Activated naive CD8-positive, alpha-beta T cell (primary cell): ENCODE measurements at regions not wholly inside any gene's neighbourhood (a gene's known extent, or its start where the extent isn't known, plus 50 kb on each side); places are given as distances from the start of the nearest gene placed in this dataset.

Experiments used
- H3K27ac Mint-ChIP-seq: one replicate; pipeline ENCODE4 v1.8.0; 2021; ENCODE audit warnings: mixed read lengths
- H3K27me3 Mint-ChIP-seq: one replicate; pipeline ENCODE4 v1.8.0; 2021; ENCODE audit warnings: mixed read lengths
- H3K36me3 Mint-ChIP-seq: one replicate; pipeline ENCODE4 v1.8.0; 2021; ENCODE audit warnings: mixed read lengths
- H3K4me1 Mint-ChIP-seq: one replicate; pipeline ENCODE4 v1.8.0; 2021; ENCODE audit warnings: low read depth, mixed read lengths
- H3K4me3 Mint-ChIP-seq: one replicate; pipeline ENCODE4 v1.8.0; 2021; ENCODE audit warnings: mild to moderate bottlenecking, mixed read lengths
- H3K9me3 Mint-ChIP-seq: one replicate; pipeline ENCODE4 v1.8.0; 2021; ENCODE audit warnings: low read depth, mixed read lengths

DNA sequence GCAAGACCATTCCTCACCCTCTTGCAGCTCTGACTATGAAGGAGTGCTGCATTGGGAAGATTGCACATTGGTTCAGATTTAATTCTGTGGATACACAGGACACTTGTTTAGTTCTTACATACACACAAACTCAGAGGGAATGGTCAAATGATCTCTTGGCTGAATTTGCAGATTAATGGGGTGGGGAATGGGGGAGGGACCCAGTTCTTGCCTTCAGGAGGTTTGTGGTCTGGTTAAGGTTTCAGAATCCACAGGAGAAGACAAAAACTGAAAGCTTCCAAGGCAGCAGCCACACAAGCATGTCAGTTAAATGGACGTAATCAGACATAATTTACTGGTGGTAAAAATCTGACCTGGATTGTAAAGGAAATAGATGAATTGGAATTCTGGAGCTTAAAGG, 257.1 kb upstream of the ROPN1 start:
- Mint-ChIP-seq H3K27ac (no peak overlapping the region), H3K4me1 (no peaks in the 10 kb centered on the region), H3K36me3 (no peaks in the 10 kb centered on the region), H3K4me3 (no peak overlapping the region), H3K9me3 (no peaks in the 10 kb centered on the region), H3K27me3 (peaks cover 13% of the 10 kb centered on the region)

DNA sequence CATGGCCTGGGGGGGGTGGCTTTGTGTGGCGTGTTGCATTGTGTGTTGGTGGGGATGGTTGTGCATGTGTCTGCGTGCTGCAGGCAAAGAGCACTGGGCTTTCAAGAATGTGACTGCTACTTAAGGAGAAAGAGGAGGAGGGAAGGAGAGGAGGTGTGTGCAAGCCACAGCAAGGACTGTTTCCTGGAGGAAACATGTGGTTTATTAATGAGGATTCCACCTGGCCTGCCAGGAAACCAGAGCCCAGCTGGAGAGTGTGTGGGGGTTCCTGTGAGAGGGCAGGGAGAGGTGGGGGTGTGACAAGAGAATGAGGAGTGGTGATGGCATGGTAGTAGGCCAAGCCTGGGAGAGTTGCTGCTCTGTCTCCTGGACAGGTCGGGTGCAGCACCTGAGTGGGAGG, 258.1 kb upstream of the ROPN1 start:
- Mint-ChIP-seq H3K27me3 (peaks cover 11% of the 10 kb centered on the region), H3K4me3 (no peak overlapping the region), H3K36me3 (no peaks in the 10 kb centered on the region)

DNA sequence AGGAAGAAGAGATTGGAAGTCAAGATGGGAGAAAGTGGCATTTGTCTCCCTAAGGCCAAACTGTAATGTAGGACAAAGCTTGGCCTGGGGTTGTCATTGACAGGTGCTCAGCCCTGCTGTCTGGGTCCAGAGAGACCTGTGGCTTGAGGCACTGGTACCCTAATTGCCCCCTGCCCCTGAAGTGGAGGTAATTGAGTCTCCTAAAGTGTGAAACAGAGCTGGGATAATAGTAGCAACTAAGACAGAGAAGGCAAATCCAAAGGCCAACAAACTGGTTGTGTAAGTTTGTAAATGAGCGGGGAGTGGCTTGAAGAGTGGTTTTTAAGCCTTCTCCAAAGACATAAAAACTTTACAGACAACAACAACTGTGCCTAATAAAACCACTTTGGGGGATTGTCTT, 264.2 kb upstream of the ROPN1 start:
- H3K36me3 Mint-ChIP-seq = no peaks in the 10 kb centered on the region
- no peak overlapping the region for H3K4me3 Mint-ChIP-seq
- no peaks in the 10 kb centered on the region for H3K9me3 Mint-ChIP-seq

More for the DNA sequence above, 258.1 kb upstream of the ROPN1 start:
- H3K4me1 Mint-ChIP-seq = no peaks in the 10 kb centered on the region
- no peak overlapping the region for H3K27ac Mint-ChIP-seq
- H3K9me3 Mint-ChIP-seq = no peaks in the 10 kb centered on the region

DNA sequence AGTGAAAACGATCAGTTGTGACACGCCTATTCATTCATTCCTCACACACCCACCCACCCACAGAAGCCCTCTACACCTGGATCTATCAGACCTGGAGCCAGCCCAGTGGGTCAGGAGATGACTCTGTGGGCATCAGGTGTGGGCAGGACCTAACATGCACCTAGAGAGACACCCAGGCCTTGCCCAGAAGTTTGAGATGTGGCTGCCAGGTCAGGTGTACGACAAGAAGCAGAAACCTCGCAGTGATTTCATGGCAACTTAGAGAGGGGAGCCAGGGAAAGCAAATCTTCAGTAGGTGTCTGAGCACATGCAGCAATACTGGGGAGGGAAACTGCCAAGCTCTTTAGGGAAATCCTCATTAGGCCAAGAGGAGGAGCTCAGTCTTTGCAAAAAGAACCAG, 264.7 kb upstream of the ROPN1 start:
- no peaks in the 10 kb centered on the region for H3K9me3 Mint-ChIP-seq
- H3K27me3 Mint-ChIP-seq = peaks cover 3% of the 10 kb centered on the region
- H3K4me1 Mint-ChIP-seq = no peaks in the 10 kb centered on the region
- H3K4me3 Mint-ChIP-seq = no peak overlapping the region
- H3K36me3 Mint-ChIP-seq = no peaks in the 10 kb centered on the region
- H3K27ac Mint-ChIP-seq = no peak overlapping the region

More for the DNA sequence above, 264.2 kb upstream of the ROPN1 start:
- no peaks in the 10 kb centered on the region for H3K4me1 Mint-ChIP-seq
- H3K27me3 Mint-ChIP-seq = peaks cover 3% of the 10 kb centered on the region
- H3K27ac Mint-ChIP-seq = no peak overlapping the region

DNA sequence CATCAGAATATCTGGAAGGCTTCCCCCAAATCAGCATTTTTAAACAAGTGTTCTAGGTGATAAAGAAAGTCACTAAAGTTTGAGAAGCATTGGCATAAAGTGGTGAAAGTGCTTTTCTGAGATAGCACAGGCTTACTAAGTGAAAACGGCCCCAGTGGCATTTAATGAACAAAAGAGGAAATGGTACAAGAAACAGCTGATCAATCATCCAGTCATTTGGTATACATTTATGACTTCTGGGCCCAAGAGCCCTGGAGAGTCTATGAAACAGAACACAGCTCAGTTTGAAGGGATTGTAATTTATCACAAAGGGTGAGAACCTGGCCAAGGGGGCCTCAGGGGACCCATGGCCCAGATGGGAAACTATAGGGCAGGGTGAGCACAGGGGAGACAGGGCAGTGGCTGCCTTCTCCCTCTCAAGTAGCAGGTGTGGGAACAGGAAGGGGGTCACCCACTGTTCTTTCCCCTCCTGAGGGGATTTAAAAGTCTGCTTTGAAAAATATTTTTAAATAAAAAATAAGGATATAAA, 265.5 kb upstream of the ROPN1 start:
- H3K27ac Mint-ChIP-seq = no peak overlapping the region
- no peaks in the 10 kb centered on the region for H3K9me3 Mint-ChIP-seq
- H3K4me3 Mint-ChIP-seq = no peak overlapping the region
- H3K4me1 Mint-ChIP-seq = no peaks in the 10 kb centered on the region
- peaks cover 3% of the 10 kb centered on the region for H3K27me3 Mint-ChIP-seq
- H3K36me3 Mint-ChIP-seq = no peaks in the 10 kb centered on the region

DNA sequence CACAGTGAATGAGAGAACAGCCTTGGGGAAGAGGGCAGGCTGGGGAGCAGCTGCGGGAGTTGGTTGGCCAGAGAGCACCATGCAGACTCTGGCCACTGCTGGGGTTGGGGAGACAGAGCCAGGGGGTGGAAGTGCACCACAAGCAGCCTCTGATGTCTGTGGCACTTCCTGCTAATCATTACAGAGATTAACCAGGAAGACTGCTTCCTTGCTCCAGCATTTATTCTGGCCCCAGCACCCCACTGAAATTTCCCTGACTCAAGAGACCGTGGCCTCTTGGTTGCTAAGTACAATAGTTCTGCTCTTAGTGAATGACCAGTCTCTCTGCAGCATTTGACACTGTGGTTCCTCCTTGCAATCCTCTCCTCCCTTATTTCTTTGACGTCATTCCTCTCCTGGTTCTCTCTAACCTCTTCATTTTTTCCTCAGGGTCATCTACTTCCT, 266.2 kb upstream of the ROPN1 start:
- H3K27me3 Mint-ChIP-seq = peaks cover 3% of the 10 kb centered on the region
- H3K36me3 Mint-ChIP-seq = no peaks in the 10 kb centered on the region
- no peak overlapping the region for H3K27ac Mint-ChIP-seq
- no peaks in the 10 kb centered on the region for H3K4me1 Mint-ChIP-seq
- H3K9me3 Mint-ChIP-seq = no peaks in the 10 kb centered on the region
- no peak overlapping the region for H3K4me3 Mint-ChIP-seq

DNA sequence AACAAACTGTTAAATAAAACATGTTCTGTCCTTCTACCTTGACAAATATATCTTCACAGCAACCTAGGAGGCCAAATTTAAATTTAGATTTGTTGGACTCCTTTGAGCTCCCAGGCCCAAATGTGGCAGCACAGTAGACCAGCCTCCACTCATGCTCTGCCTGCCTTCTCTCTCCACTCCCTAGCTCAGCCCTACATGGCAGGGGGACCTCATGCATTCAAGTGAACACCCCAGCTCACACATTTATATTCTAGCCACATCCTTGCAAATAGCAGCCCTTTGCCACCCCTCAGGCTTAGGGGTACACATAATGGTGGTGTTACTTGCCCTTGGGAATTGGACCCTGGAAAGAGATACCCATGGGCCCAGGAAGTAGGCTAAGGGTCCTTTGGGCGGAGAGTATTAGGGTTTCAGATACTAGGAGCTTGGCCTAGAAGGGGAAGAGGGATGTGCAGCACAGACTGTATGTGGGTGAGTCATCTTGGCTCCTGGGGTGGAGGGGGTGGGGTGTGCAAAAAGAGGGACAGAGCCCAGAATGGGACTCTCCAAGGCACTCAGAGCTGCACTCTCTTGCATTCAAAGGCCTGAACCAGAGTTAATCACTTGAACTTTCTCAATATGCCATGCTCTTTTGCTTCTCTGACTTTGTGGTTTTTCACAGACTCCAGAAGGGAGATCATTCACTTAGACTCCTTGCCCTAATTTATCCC, 268.4 kb upstream of the ROPN1 start:
- no peaks in the 10 kb centered on the region for H3K9me3 Mint-ChIP-seq
- H3K4me3 Mint-ChIP-seq = no peak overlapping the region
- no peak overlapping the region for H3K27ac Mint-ChIP-seq
- no peaks in the 10 kb centered on the region for H3K36me3 Mint-ChIP-seq
- H3K4me1 Mint-ChIP-seq = no peaks in the 10 kb centered on the region
- peaks cover under 1% of the 10 kb centered on the region for H3K27me3 Mint-ChIP-seq

DNA sequence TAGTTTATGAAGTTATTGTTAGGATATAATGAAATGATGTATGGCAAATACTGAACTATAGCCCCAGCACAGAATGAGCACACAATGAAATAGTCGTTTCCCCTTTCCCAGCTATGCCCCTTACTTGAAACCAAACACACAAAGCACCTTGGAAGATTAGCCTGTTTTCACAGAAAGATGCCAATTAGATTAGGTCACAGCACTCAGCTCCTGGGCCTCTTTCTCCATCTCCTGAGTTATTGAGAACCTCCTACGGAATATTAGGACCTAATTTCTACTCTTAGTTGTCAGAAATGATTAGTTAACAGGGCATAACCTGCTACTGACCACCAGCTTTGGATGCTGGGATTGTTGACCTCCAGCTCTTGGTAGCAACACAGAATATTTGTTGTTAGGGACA, 269.4 kb upstream of the ROPN1 start:
- H3K9me3 Mint-ChIP-seq = no peaks in the 10 kb centered on the region
- H3K36me3 Mint-ChIP-seq = no peaks in the 10 kb centered on the region
- H3K27ac Mint-ChIP-seq = no peak overlapping the region
- H3K4me3 Mint-ChIP-seq = no peak overlapping the region
- peaks cover 2% of the 10 kb centered on the region for H3K27me3 Mint-ChIP-seq
- H3K4me1 Mint-ChIP-seq = no peaks in the 10 kb centered on the region

DNA sequence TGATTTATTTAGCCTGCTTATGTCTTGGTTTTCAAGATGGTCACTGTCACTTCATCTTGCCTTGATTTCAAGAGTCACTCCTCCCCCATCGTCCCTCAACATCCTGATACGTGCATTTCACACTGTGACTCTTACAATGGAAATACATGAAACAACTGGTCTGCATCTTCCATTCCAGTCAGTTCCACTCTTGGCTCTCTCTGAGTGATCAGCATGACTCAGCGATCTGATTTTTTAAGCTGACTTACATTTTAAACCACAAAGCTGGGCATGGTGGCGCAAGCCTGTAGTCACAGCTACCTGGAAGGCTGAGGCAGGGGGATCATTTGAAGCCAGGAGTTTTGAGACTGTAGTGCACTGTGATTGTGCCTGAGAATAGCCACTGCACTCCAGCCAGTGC, 271.2 kb upstream of the ROPN1 start:
- peaks cover 2% of the 10 kb centered on the region for H3K27me3 Mint-ChIP-seq
- H3K27ac Mint-ChIP-seq = no peak overlapping the region
- no peaks in the 10 kb centered on the region for H3K9me3 Mint-ChIP-seq
- H3K4me1 Mint-ChIP-seq = no peaks in the 10 kb centered on the region
- no peak overlapping the region for H3K4me3 Mint-ChIP-seq
- no peaks in the 10 kb centered on the region for H3K36me3 Mint-ChIP-seq

DNA sequence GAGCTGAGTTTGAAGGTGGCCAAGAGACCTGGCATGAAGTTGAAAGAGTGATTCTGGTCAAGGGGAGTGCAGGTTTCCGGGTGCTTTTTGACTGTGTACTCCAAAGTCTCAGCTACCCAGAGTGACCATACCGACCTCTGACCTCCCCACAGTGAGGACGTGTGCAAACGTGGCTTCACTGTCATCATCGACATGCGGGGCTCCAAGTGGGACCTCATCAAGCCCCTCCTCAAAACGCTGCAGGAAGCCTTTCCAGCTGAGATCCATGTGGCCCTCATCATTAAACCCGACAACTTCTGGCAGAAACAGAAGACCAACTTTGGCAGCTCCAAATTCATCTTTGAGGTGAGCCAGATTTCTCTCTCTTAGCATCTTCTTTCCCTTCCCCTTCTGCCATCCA, 272.4 kb upstream of the ROPN1 start:
- H3K27me3 Mint-ChIP-seq = peaks cover 2% of the 10 kb centered on the region
- no peak overlapping the region for H3K27ac Mint-ChIP-seq
- no peak overlapping the region for H3K4me3 Mint-ChIP-seq
- H3K9me3 Mint-ChIP-seq = no peaks in the 10 kb centered on the region
- H3K36me3 Mint-ChIP-seq = no peaks in the 10 kb centered on the region
- H3K4me1 Mint-ChIP-seq = no peaks in the 10 kb centered on the region

DNA sequence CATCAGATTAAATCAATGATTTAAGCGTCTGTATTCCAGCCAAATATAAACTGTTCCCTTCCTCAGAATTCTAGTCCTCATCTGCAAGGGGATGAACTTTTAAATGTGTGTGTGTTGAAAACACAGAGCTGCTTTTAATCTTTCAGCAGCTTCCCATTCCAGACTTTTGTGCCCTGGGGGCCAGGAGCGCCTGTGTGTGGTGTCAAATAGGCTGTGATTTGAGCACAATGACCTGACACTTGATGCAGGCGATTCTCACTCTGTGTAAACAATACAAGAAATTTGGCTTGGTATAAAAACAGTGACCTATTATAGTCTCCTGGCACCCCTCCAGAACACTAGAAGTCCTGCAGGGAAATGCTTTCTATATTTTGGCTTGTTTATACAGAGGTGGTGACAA, 274.6 kb upstream of the ROPN1 start:
- no peaks in the 10 kb centered on the region for H3K9me3 Mint-ChIP-seq
- no peaks in the 10 kb centered on the region for H3K36me3 Mint-ChIP-seq
- H3K27me3 Mint-ChIP-seq = peaks cover 2% of the 10 kb centered on the region
- no peak overlapping the region for H3K27ac Mint-ChIP-seq
- no peak overlapping the region for H3K4me3 Mint-ChIP-seq
- H3K4me1 Mint-ChIP-seq = no peaks in the 10 kb centered on the region

DNA sequence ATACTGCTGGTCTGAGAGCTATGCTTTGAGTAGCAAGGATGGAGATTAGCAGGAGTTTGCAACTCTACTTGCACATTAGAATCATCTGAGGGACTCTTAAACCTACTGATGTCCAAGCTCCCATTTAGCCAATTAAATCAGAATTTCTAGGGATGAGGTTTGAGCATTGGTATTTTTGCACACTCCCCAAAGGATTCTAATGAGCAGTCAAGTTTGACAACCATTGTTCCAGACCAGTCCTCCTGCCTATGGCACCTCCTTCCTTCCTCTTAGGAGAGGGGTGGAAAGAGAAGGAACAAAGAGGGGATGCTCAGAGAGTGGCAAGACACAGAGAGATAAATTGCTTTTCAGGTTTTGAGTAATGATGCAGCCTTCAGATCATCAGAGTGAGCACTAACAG, 275.5 kb upstream of the ROPN1 start:
- H3K4me3 Mint-ChIP-seq = no peak overlapping the region
- H3K36me3 Mint-ChIP-seq = no peaks in the 10 kb centered on the region
- no peak overlapping the region for H3K27ac Mint-ChIP-seq
- H3K9me3 Mint-ChIP-seq = no peaks in the 10 kb centered on the region
- H3K4me1 Mint-ChIP-seq = no peaks in the 10 kb centered on the region
- peaks cover 2% of the 10 kb centered on the region for H3K27me3 Mint-ChIP-seq

DNA sequence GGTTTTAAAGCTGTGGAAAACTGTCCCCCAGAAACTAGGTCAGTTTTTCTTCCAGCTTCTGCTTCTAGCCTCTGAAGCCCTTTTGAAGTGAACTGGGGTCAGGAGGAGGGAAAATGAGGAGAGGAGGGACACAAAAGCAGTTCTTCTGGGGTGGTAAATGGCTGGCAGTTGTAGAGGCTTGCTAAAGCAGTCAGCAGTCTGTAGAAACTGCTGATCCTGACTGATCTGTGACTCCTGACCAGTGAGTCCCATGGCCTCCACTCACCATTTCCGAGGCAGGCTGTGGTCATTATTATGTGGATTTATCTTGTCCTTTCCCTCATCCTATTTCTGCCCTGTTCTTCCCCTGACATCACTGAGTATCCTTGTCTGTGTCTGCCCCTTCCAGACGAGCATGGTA, 276.4 kb upstream of the ROPN1 start:
- no peak overlapping the region for H3K4me3 Mint-ChIP-seq
- H3K27me3 Mint-ChIP-seq = peaks cover 2% of the 10 kb centered on the region
- no peaks in the 10 kb centered on the region for H3K36me3 Mint-ChIP-seq
- no peaks in the 10 kb centered on the region for H3K4me1 Mint-ChIP-seq
- H3K27ac Mint-ChIP-seq = no peak overlapping the region
- H3K9me3 Mint-ChIP-seq = no peaks in the 10 kb centered on the region

DNA sequence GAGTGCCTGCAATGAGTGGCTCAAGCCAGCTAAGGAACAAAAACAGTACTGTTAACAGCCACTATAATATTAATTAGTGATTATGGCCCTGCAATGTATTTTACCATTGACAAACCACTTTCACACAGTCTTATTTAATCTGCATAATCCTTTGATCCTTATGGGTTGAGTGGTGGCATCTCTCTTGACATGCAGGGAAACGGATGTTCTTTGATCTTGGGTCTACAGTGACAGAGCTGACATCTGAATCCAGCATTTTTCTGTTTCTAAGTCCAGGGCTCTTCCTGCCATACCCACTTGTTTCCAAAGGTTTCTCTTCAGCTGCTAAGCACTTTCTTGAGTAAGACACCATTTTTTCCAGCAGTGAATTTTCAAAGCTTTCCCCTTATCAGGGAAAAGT, 277.7 kb upstream of the ROPN1 start:
- peaks cover 2% of the 10 kb centered on the region for H3K27me3 Mint-ChIP-seq
- no peak overlapping the region for H3K4me3 Mint-ChIP-seq
- H3K4me1 Mint-ChIP-seq = no peaks in the 10 kb centered on the region
- no peaks in the 10 kb centered on the region for H3K9me3 Mint-ChIP-seq
- no peak overlapping the region for H3K27ac Mint-ChIP-seq
- no peaks in the 10 kb centered on the region for H3K36me3 Mint-ChIP-seq

DNA sequence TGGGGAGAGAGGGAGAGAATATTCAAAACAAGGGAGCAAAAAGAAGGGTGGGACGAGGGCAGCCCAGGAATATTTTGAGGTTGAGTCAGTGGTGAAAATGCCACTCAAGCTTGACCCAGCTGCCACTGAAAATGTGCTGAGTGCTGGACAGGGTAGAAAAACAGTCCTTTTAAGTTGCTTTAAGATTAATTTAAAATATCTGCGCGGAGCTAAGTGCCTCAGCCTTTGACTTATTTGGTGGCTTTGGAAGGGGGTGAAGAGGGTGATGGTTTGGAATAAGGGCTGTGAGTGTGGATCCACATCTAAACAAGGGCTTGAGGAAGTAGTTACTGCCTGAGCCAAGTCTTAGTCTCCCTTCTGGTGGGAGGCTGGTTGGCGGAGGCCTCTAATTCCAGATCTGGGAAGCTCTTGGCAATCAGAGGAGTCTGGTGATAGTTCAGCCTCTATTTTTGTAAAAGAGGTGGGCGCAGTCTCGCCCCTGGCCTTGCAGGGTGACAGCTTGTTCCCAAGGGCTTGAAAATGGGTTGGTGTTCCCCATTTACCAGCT, 280.8 kb upstream of the ROPN1 start:
- Mint-ChIP-seq H3K4me3 (no peak overlapping the region), H3K36me3 (no peaks in the 10 kb centered on the region), H3K9me3 (no peaks in the 10 kb centered on the region), H3K27me3 (no peaks in the 10 kb centered on the region), H3K4me1 (no peaks in the 10 kb centered on the region), H3K27ac (no peak overlapping the region)

DNA sequence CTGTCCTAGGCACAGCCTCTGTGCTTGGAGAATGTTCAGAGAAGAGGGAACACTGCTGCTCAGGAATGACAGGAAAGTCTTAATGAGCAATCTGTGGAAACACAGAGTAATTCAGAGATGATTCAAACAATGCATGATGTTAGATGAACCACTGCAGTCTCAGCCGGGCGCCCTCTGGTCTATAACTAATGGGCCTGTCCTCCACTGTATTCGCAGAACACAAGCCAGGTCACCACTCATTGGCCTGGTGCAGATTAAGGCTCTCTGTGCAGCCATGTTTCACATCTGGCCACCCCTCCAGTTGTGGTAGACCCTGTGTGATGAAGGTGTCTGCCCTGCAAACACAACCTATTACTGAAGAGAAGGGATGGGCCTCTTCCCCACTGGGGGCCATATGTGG, 281.7 kb upstream of the ROPN1 start:
- Mint-ChIP-seq H3K36me3 (no peaks in the 10 kb centered on the region), H3K9me3 (no peaks in the 10 kb centered on the region), H3K27ac (no peak overlapping the region), H3K4me3 (no peak overlapping the region), H3K27me3 (no peaks in the 10 kb centered on the region), H3K4me1 (no peaks in the 10 kb centered on the region)
